Activated naive CD8-positive, alpha-beta T cell treated with anti-CD3 and anti-CD28 coated beads, Interleukin-2, amount 10 ng/mL, durations not matched to agents 7 days and 5 days (primary cell): ENCODE measurements at regions not wholly inside any gene's neighbourhood (a gene's known extent, or its start where the extent isn't known, plus 50 kb on each side); places are given as distances from the start of the nearest gene placed in this dataset.

Source experiments
- ATAC-seq: fragments of 150-1000 bp; cut with Tn5 transposase; one replicate; pipeline ENCODE4 v1.10.0; 2021; ENCODE audit warnings: low read depth, moderate library complexity
- POLR2A ChIA-PET: fragments of 350-600 bp; sonication (Branson Sonifier 250); formaldehyde crosslinking; loops from one replicate; lab custom pipeline; 2021; ENCODE audit warnings: antibody characterized with exemption; lab: Charles Lee
- DNase-seq: peaks from one replicate; pipeline ENCODE4 v3.0.0; 2021
- H3K27ac Mint-ChIP-seq: one replicate; pipeline ENCODE4 v1.8.0; 2022; ENCODE audit warnings: mild to moderate bottlenecking, mixed read lengths
- H3K27me3 Mint-ChIP-seq: one replicate; pipeline ENCODE4 v1.8.0; 2022; ENCODE audit warnings: mild to moderate bottlenecking, moderate library complexity, mixed read lengths
- H3K36me3 Mint-ChIP-seq: one replicate; pipeline ENCODE4 v1.8.0; 2021; ENCODE audit warnings: mild to moderate bottlenecking, mixed read lengths
- H3K4me1 Mint-ChIP-seq: one replicate; pipeline ENCODE4 v1.8.0; 2021; ENCODE audit warnings: mixed read lengths
- H3K4me3 Mint-ChIP-seq: one replicate; pipeline ENCODE4 v1.8.0; 2022; ENCODE audit warnings: mild to moderate bottlenecking, moderate library complexity, mixed read lengths
- H3K9me3 Mint-ChIP-seq: one replicate; pipeline ENCODE4 v1.8.0; 2021; ENCODE audit warnings: mixed read lengths

- no peaks in the 10 kb centered on the region for H3K36me3 Mint-ChIP-seq
- no peak overlapping the region for H3K27ac Mint-ChIP-seq
- H3K27me3 Mint-ChIP-seq, result peaks cover 14% of the 10 kb centered on the region
- H3K4me3 Mint-ChIP-seq, result no peak overlapping the region
- H3K4me1 Mint-ChIP-seq, result no peaks in the 10 kb centered on the region
- no peaks in the 10 kb centered on the region for H3K9me3 Mint-ChIP-seq
- ATAC-seq (no peak), DNase-seq (no peak)
- POLR2A ChIA-PET, result no interaction called here
These were observed 123.1 kb upstream of the EEPD1 start for GRCh38 chr7:36029853-36030515.

GRCh38 chr7:36032361-36032818 is 120.7 kb upstream of the EEPD1 start:
- Mint-ChIP-seq H3K4me3 (no peak overlapping the region), H3K36me3 (no peaks in the 10 kb centered on the region), H3K4me1 (no peaks in the 10 kb centered on the region), H3K27ac (no peak overlapping the region), H3K27me3 (peaks cover 15% of the 10 kb centered on the region), H3K9me3 (no peaks in the 10 kb centered on the region)
- ATAC-seq (no peak), DNase-seq (no peak)
- POLR2A ChIA-PET, result no interaction called here

GRCh38 chr7:36034020-36034419 is 119.0 kb upstream of the EEPD1 start:
- Mint-ChIP-seq H3K36me3 (no peaks in the 10 kb centered on the region), H3K9me3 (no peaks in the 10 kb centered on the region), H3K4me3 (no peak overlapping the region), H3K27me3 (peaks cover 11% of the 10 kb centered on the region), H3K4me1 (no peaks in the 10 kb centered on the region), H3K27ac (no peak overlapping the region)
- POLR2A ChIA-PET, result no interaction called here
- no peak for ATAC-seq
- DNase-seq, result no peak

- Mint-ChIP-seq H3K4me3 (no peak overlapping the region), H3K27me3 (peaks cover 11% of the 10 kb centered on the region)
These were observed 117.9 kb upstream of the EEPD1 start for GRCh38 chr7:36035186-36035585.

GRCh38 chr7:36036590-36036989 is 116.5 kb upstream of the EEPD1 start:
- ATAC-seq, result no peak
- Mint-ChIP-seq H3K9me3 (no peaks in the 10 kb centered on the region), H3K4me3 (no peak overlapping the region), H3K36me3 (no peaks in the 10 kb centered on the region), H3K27ac (no peak overlapping the region), H3K27me3 (peaks cover 11% of the 10 kb centered on the region), H3K4me1 (no peaks in the 10 kb centered on the region)
- no peak for DNase-seq
- POLR2A ChIA-PET, result no interaction called here

More at GRCh38 chr7:36035186-36035585, 117.9 kb upstream of the EEPD1 start:
- no peak for DNase-seq
- POLR2A ChIA-PET, result no interaction called here
- Mint-ChIP-seq H3K27ac (no peak overlapping the region), H3K4me1 (no peaks in the 10 kb centered on the region), H3K36me3 (no peaks in the 10 kb centered on the region), H3K9me3 (no peaks in the 10 kb centered on the region)
- no peak for ATAC-seq

- POLR2A ChIA-PET, result no interaction called here
- Mint-ChIP-seq H3K4me1 (no peaks in the 10 kb centered on the region), H3K36me3 (no peaks in the 10 kb centered on the region), H3K27ac (no peak overlapping the region), H3K4me3 (no peak overlapping the region), H3K9me3 (no peaks in the 10 kb centered on the region), H3K27me3 (peaks cover 15% of the 10 kb centered on the region)
- ATAC-seq, result no peak
- no peak for DNase-seq
These were observed 115.9 kb upstream of the EEPD1 start for GRCh38 chr7:36037121-36037662.

- Mint-ChIP-seq H3K9me3 (no peaks in the 10 kb centered on the region), H3K36me3 (no peaks in the 10 kb centered on the region)
- POLR2A ChIA-PET, result no interaction called here
These were observed 114.9 kb upstream of the EEPD1 start for GRCh38 chr7:36038063-36038721.

GRCh38 chr7:36039243-36039642 is 113.8 kb upstream of the EEPD1 start:
- H3K9me3 Mint-ChIP-seq, result no peaks in the 10 kb centered on the region
- ATAC-seq, result no peak
- H3K27ac Mint-ChIP-seq, result no peak overlapping the region
- POLR2A ChIA-PET, result no interaction called here
- H3K36me3 Mint-ChIP-seq, result no peaks in the 10 kb centered on the region
- no peak overlapping the region for H3K4me3 Mint-ChIP-seq
- DNase-seq, result no peak
- H3K4me1 Mint-ChIP-seq, result no peaks in the 10 kb centered on the region
- peaks cover 15% of the 10 kb centered on the region for H3K27me3 Mint-ChIP-seq

More at GRCh38 chr7:36038063-36038721, 114.9 kb upstream of the EEPD1 start:
- no peak overlapping the region for H3K4me3 Mint-ChIP-seq
- no peaks in the 10 kb centered on the region for H3K4me1 Mint-ChIP-seq
- DNase-seq, result no peak
- H3K27me3 Mint-ChIP-seq, result peaks cover 15% of the 10 kb centered on the region
- no peak overlapping the region for H3K27ac Mint-ChIP-seq
- ATAC-seq, result no peak

GRCh38 chr7:36039671-36040070 is 113.4 kb upstream of the EEPD1 start:
- Mint-ChIP-seq H3K4me3 (no peak overlapping the region), H3K4me1 (no peaks in the 10 kb centered on the region), H3K27me3 (peaks cover 15% of the 10 kb centered on the region), H3K27ac (no peak overlapping the region), H3K36me3 (no peaks in the 10 kb centered on the region), H3K9me3 (no peaks in the 10 kb centered on the region)
- no peak for DNase-seq
- POLR2A ChIA-PET, result no interaction called here
- ATAC-seq, result no peak

GRCh38 chr7:36040679-36041078 is 112.4 kb upstream of the EEPD1 start:
- H3K27me3 Mint-ChIP-seq, result peaks cover 15% of the 10 kb centered on the region
- POLR2A ChIA-PET, result no interaction called here
- H3K27ac Mint-ChIP-seq, result no peak overlapping the region
- H3K36me3 Mint-ChIP-seq, result no peaks in the 10 kb centered on the region
- no peak overlapping the region for H3K4me3 Mint-ChIP-seq
- H3K4me1 Mint-ChIP-seq, result no peaks in the 10 kb centered on the region
- DNase-seq, result no peak
- no peaks in the 10 kb centered on the region for H3K9me3 Mint-ChIP-seq
- ATAC-seq, result no peak

GRCh38 chr7:36044101-36044892 is 108.8 kb upstream of the EEPD1 start:
- POLR2A ChIA-PET, result no interaction called here

GRCh38 chr7:36045326-36045725 is 107.7 kb upstream of the EEPD1 start:
- Mint-ChIP-seq H3K4me1 (no peaks in the 10 kb centered on the region), H3K27ac (no peak overlapping the region), H3K9me3 (no peaks in the 10 kb centered on the region), H3K27me3 (peaks cover 12% of the 10 kb centered on the region), H3K36me3 (no peaks in the 10 kb centered on the region), H3K4me3 (no peak overlapping the region)
- ATAC-seq (no peak), DNase-seq (no peak)
- POLR2A ChIA-PET, result no interaction called here

More at GRCh38 chr7:36044101-36044892, 108.8 kb upstream of the EEPD1 start:
- Mint-ChIP-seq H3K27me3 (peaks cover 12% of the 10 kb centered on the region), H3K36me3 (no peaks in the 10 kb centered on the region), H3K4me1 (no peaks in the 10 kb centered on the region), H3K27ac (no peak overlapping the region), H3K4me3 (no peak overlapping the region), H3K9me3 (no peaks in the 10 kb centered on the region)
- ATAC-seq (no peak), DNase-seq (no peak)

GRCh38 chr7:36045830-36046341 is 107.2 kb upstream of the EEPD1 start:
- DNase-seq (no peak), ATAC-seq (no peak)
- H3K4me1 Mint-ChIP-seq, result no peaks in the 10 kb centered on the region
- no peak overlapping the region for H3K4me3 Mint-ChIP-seq
- no peaks in the 10 kb centered on the region for H3K9me3 Mint-ChIP-seq
- H3K27ac Mint-ChIP-seq, result no peak overlapping the region
- H3K36me3 Mint-ChIP-seq, result no peaks in the 10 kb centered on the region
- H3K27me3 Mint-ChIP-seq, result peaks cover 14% of the 10 kb centered on the region
- POLR2A ChIA-PET, result no interaction called here
